ENCODE measurements at regions not wholly inside any gene's neighbourhood (a gene's known extent, or its start where the extent isn't known, plus 50 kb on each side); places are given as distances from the start of the nearest gene placed in this dataset.

GRCh38 chr20:19067986-19068385 is 144.5 kb upstream of the SLC24A3 start:
- TF ChIP-seq CTCF (IDR thresholded peaks at IDR 0.05) = no peak
- no peak for TF ChIP-seq POLR2AphosphoS5 (IDR thresholded peaks at IDR 0.05)
- TF ChIP-seq POLR2A (IDR thresholded peaks at IDR 0.05) = no peak
